Prostate gland (tissue), 2 donors: ENCODE measurements at regions not wholly inside any gene's neighbourhood (a gene's known extent, or its start where the extent isn't known, plus 50 kb on each side); places are given as distances from the start of the nearest gene placed in this dataset.

Experiments
- POLR2AphosphoS5 ChIP-seq: sonication (generic); formaldehyde crosslinking; IDR thresholded peaks from one replicate; pipeline ENCODE4 v1.6.1; 2017; ENCODE audit warnings: antibody characterized with exemption
- TF ChIP-seq, protein P1 (sequence below), 4 experiments: fragments of 200-600 bp in 2 of 4; fragments of 450-650 bp in 2 of 4; sonication (generic) in 2 of 4; IDR thresholded peaks; 1 replicate in 3 of 4; 2 replicates in 1 of 4; pipeline ENCODE4 v1.5.1; 2016 to 2019; ENCODE audit warnings: antibody characterized with exemption in 4 of 4, mild to moderate bottlenecking in 2 of 4, moderate library complexity in 2 of 4

DNA sequence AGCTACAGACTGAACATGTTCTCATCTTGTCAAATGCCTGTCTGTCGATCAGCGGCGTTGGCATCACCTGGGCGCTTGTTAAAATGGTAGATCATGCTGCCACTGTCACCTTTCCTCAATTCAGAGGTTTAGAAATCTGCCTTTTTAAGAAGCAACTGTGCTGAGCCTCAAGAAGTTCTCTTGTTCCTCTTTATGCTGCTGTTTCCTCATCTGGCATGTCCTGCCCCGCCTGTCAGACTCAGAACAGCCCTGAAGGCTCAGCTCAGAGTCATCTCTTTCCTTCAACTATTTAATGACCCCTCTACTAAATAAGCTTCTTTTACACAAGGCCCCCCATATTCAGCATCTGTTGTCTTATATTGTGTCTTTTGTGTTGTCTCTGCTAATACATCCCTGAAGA is 368.2 kb downstream of the EPM2A start:
- TF ChIP-seq, protein P1, sequence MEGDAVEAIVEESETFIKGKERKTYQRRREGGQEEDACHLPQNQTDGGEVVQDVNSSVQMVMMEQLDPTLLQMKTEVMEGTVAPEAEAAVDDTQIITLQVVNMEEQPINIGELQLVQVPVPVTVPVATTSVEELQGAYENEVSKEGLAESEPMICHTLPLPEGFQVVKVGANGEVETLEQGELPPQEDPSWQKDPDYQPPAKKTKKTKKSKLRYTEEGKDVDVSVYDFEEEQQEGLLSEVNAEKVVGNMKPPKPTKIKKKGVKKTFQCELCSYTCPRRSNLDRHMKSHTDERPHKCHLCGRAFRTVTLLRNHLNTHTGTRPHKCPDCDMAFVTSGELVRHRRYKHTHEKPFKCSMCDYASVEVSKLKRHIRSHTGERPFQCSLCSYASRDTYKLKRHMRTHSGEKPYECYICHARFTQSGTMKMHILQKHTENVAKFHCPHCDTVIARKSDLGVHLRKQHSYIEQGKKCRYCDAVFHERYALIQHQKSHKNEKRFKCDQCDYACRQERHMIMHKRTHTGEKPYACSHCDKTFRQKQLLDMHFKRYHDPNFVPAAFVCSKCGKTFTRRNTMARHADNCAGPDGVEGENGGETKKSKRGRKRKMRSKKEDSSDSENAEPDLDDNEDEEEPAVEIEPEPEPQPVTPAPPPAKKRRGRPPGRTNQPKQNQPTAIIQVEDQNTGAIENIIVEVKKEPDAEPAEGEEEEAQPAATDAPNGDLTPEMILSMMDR (IDR thresholded peaks at IDR 0.05) = no peak
- TF ChIP-seq POLR2AphosphoS5 = no peak
